HG03066 (cell line): ENCODE measurements at regions not wholly inside any gene's neighbourhood (a gene's known extent, or its start where the extent isn't known, plus 50 kb on each side); places are given as distances from the start of the nearest gene placed in this dataset.
A peak's percentile ranks its signal among the peaks of the same experiment; 100 is the strongest.
"Not testable (repeated sequence)": the region's sequence is repeated elsewhere in the genome, so short reads cannot be mapped to it uniquely, and the experiment has no call there.

Experiments used
- ATAC-seq: cut with Tn5 transposase; IDR thresholded peaks from one replicate; pipeline ENCODE4 v1.9.1; 2021; ENCODE audit warnings: low read depth; ENCODE audit not compliant: unreplicated experiment

- ATAC-seq, result no peak
Observed at GRCh38 chr21:14903172-14903865, 161.5 kb downstream of the NRIP1 start.

GRCh38 chr21:14901482-14901958, 163.3 kb downstream of the NRIP1 start:
- no peak for ATAC-seq

GRCh38 chr21:14900611-14901010, 164.2 kb downstream of the NRIP1 start:
- ATAC-seq, result no peak

- ATAC-seq, result no peak
Observed at GRCh38 chr21:14900058-14900457, 164.7 kb downstream of the NRIP1 start.

GRCh38 chr21:14895792-14896191, 169.0 kb downstream of the NRIP1 start:
- ATAC-seq, result no peak

GRCh38 chr21:14890141-14890540, 174.7 kb downstream of the NRIP1 start:
- ATAC-seq, result no peak

GRCh38 chr21:14889080-14889810, 175.6 kb downstream of the NRIP1 start:
- no peak for ATAC-seq

GRCh38 chr21:14888202-14888601, 176.6 kb downstream of the NRIP1 start:
- no peak for ATAC-seq

- no peak for ATAC-seq
Observed at GRCh38 chr21:14886001-14886400, 178.8 kb downstream of the NRIP1 start.

GRCh38 chr21:14883351-14883750, 181.4 kb downstream of the NRIP1 start:
- ATAC-seq, result no peak

GRCh38 chr21:14882545-14882944, 182.3 kb downstream of the NRIP1 start:
- ATAC-seq, result not testable (repeated sequence)

- no peak for ATAC-seq
Observed at GRCh38 chr21:14881863-14882499, 182.8 kb downstream of the NRIP1 start.

- ATAC-seq, result no peak
Observed at GRCh38 chr21:14880922-14881321, 183.9 kb downstream of the NRIP1 start.

- ATAC-seq, result no peak
Observed at GRCh38 chr21:14879458-14879857, 185.3 kb downstream of the NRIP1 start.

- ATAC-seq, result no peak
Observed at GRCh38 chr21:14878971-14879370, 185.8 kb downstream of the NRIP1 start.

- no peak for ATAC-seq
Observed at GRCh38 chr21:14877581-14878228, 187.1 kb downstream of the NRIP1 start.

GRCh38 chr21:14876524-14876840, 188.3 kb downstream of the NRIP1 start:
- no peak for ATAC-seq

GRCh38 chr21:14875704-14876523, 188.9 kb downstream of the NRIP1 start:
- ATAC-seq, result peak; percentile 60

- ATAC-seq, result no peak
Observed at GRCh38 chr21:14875186-14875585, 189.6 kb downstream of the NRIP1 start.

- no peak for ATAC-seq
Observed at GRCh38 chr21:14874379-14874778, 190.4 kb downstream of the NRIP1 start.
